Nephron progenitor cell (in vitro differentiated cells): ENCODE measurements at regions not wholly inside any gene's neighbourhood (a gene's known extent, or its start where the extent isn't known, plus 50 kb on each side); places are given as distances from the start of the nearest gene placed in this dataset.

Experiments used
- DNase-seq: peaks from one replicate; pipeline ENCODE4 v3.0.0; 2021
- H3K27ac Mint-ChIP-seq: 2 replicates; pipeline ENCODE4 v1.8.0; 2021; ENCODE audit warnings: mild to moderate bottlenecking, moderate library complexity, mixed read lengths
- H3K27me3 Mint-ChIP-seq: 2 replicates; pipeline ENCODE4 v1.8.0; 2021; ENCODE audit warnings: mild to moderate bottlenecking, low read depth, mixed read lengths; ENCODE audit not compliant: poor library complexity
- H3K36me3 Mint-ChIP-seq: 2 replicates; pipeline ENCODE4 v1.8.0; 2021; ENCODE audit warnings: low read depth, mixed read lengths
- H3K4me1 Mint-ChIP-seq: 2 replicates; pipeline ENCODE4 v1.8.0; 2021; ENCODE audit warnings: mixed read lengths
- H3K4me3 Mint-ChIP-seq: 2 replicates; pipeline ENCODE4 v1.8.0; 2021; ENCODE audit warnings: mild to moderate bottlenecking, moderate library complexity, mixed read lengths
- H3K9me3 Mint-ChIP-seq: 2 replicates; pipeline ENCODE4 v1.8.0; 2021; ENCODE audit warnings: mild to moderate bottlenecking, moderate library complexity, mixed read lengths
- TF ChIP-seq, protein P1 (sequence below): fragments of 200-600 bp; sonication (generic); IDR thresholded peaks from 2 replicates; pipeline ENCODE4 v1.5.0; 2021; ENCODE audit warnings: antibody characterized with exemption

DNA sequence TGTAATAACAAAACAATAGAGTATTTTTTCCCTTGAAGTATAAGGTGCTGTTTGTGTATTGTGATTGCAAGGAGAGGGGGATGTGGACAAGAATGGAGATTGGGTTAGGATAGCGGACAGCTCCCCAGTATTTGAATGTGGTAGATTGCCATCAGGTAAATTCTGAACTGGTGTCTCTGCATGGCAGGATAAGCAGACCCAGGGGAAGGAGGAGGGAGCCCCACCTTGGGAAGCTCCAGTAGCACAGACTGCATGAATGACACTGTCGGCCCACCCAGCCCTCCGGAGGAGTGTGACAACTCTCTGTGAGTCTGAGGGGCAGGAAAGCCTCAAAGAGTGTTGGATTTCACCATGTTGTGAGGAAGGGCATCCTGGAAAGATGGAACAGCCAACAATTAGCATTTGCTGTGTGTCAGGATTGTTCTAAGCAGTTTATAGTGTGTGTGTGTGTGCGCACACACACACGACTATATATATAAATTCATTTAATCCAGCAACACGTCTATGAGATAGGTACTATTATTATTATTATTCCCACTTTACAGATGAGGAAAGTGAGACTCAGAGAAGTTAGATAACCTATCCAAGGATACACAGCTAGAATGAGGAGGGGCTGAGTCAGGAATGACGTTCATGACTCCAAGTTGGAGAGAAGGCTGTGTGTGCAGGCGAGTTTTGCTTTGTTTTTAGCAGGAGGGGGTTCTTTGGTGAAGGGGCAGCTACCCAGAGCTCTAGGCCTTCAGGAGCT is 63.4 kb upstream of the LCTL start:
- H3K27ac Mint-ChIP-seq = no peak overlapping the region
- H3K4me3 Mint-ChIP-seq = no peak overlapping the region
- TF ChIP-seq, protein P1, sequence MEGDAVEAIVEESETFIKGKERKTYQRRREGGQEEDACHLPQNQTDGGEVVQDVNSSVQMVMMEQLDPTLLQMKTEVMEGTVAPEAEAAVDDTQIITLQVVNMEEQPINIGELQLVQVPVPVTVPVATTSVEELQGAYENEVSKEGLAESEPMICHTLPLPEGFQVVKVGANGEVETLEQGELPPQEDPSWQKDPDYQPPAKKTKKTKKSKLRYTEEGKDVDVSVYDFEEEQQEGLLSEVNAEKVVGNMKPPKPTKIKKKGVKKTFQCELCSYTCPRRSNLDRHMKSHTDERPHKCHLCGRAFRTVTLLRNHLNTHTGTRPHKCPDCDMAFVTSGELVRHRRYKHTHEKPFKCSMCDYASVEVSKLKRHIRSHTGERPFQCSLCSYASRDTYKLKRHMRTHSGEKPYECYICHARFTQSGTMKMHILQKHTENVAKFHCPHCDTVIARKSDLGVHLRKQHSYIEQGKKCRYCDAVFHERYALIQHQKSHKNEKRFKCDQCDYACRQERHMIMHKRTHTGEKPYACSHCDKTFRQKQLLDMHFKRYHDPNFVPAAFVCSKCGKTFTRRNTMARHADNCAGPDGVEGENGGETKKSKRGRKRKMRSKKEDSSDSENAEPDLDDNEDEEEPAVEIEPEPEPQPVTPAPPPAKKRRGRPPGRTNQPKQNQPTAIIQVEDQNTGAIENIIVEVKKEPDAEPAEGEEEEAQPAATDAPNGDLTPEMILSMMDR = no peak
- H3K36me3 Mint-ChIP-seq = no peaks in the 10 kb centered on the region
- H3K27me3 Mint-ChIP-seq = no peaks in the 10 kb centered on the region
- no peak for DNase-seq
- no peaks in the 10 kb centered on the region for H3K9me3 Mint-ChIP-seq
- H3K4me1 Mint-ChIP-seq = peaks cover 55% of the 10 kb centered on the region

DNA sequence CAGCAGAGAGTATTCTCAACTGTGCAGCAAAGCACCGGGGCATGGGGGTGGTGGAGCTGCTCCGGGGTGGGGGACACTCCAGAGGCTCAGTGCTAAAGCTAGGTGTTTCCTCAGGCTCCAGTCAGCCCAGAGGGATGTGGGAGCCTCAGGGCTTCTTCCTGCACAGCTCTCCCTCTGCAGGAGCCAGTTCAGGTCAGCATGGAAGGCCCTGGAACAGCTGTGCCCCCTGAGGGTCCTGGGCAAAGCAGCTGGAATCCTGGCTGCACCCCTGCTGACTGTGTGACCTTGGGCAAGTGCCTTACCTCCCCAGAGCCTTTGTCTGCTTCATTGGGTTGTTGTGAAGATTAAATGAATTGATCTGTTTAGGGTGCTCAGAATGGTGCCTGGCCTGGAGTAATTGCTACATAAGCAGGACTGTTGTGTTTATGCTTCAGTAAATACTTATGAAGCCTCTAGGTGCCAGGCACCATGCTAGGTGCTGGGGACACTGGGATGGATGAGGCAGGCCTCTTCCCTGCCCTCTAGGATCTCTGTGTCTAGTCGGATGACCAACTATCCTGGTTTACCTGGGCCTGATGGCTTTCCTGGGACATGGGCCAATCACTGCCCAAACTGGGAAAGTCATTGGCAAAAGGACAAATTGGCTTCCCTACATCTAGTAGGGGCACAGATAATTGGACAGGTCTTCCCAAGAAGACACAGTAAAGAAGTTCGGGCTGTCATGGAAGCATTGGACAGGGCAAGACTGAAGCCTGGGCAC is 64.2 kb upstream of the LCTL start:
- H3K27ac Mint-ChIP-seq = peak overlapping the region; percentile 59
- H3K9me3 Mint-ChIP-seq = no peaks in the 10 kb centered on the region
- TF ChIP-seq, protein P1 = no peak
- H3K4me3 Mint-ChIP-seq = peak overlapping the region; percentile 42
- no peaks in the 10 kb centered on the region for H3K27me3 Mint-ChIP-seq
- H3K36me3 Mint-ChIP-seq = no peaks in the 10 kb centered on the region
- no peak for DNase-seq
- peaks cover 62% of the 10 kb centered on the region for H3K4me1 Mint-ChIP-seq

DNA sequence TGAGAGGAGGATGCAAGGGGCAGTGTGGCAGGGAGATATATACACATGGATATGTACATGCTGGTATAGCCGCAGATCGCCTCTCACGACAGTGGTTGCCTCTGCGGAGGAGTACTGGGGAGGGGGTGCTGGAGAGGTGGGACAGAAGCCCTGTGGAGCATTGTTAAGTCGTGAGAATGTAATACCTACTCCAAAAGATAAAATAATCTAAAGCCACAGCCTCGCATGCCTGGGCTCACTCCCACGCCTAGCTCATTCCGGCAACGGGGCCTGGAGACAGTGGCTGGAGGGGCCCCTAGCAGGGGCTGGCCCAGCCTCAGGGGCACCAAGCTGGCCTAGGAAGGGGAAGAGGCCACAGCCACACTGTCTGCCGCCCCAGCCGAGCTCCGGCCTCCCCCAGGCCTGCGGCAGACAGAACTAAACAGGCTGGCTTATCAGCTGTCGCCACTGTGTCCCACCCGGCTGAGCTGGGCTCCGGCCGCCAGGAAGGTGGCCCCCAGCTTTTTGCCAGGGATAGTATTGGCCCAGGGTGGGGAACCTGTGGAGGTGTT is 65.1 kb upstream of the LCTL start:
- TF ChIP-seq, protein P1 = no peak
- no peaks in the 10 kb centered on the region for H3K9me3 Mint-ChIP-seq
- DNase-seq = peak; percentile 36
- H3K4me3 Mint-ChIP-seq = peak overlapping the region; percentile 42
- no peaks in the 10 kb centered on the region for H3K36me3 Mint-ChIP-seq
- peak overlapping the region; percentile 89 for H3K27ac Mint-ChIP-seq
- peaks cover 71% of the 10 kb centered on the region for H3K4me1 Mint-ChIP-seq
- no peaks in the 10 kb centered on the region for H3K27me3 Mint-ChIP-seq

DNA sequence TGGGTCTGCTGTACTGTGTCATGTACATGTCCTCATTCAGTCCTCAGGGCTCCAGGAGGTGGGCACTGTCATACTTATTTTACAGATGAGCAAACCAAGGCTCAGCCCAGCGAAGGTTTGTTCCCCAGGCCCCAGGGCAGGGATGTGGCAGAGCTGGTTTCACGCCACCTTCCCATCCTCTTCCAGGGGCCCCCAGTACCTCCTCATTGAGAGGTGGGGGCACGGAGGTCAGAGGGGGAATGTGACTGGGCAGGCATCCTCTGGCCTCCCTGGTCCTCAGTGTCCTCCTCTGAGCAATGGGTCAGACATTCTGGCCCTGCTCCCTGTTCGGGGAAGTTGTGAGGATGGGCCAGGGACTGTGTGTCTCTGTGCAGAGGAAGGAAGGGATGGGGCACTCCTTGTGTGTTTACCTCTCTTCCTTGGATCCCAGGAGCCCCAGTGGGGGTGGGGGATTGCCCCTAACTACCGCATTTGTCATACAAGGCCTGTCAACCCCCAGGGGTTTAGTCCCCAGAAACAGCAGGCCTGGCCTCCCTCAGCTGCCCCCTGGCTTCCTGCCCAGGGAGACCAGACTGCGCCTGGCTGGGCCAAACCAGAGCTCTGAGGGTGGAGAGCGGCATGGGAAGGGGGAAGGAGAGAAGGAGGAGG is 65.9 kb upstream of the LCTL start:
- TF ChIP-seq, protein P1 = no peak
- Mint-ChIP-seq H3K4me3 (no peak overlapping the region), H3K9me3 (no peaks in the 10 kb centered on the region), H3K4me1 (peaks cover 78% of the 10 kb centered on the region), H3K36me3 (no peaks in the 10 kb centered on the region), H3K27me3 (no peaks in the 10 kb centered on the region), H3K27ac (no peak overlapping the region)
- no peak for DNase-seq

DNA sequence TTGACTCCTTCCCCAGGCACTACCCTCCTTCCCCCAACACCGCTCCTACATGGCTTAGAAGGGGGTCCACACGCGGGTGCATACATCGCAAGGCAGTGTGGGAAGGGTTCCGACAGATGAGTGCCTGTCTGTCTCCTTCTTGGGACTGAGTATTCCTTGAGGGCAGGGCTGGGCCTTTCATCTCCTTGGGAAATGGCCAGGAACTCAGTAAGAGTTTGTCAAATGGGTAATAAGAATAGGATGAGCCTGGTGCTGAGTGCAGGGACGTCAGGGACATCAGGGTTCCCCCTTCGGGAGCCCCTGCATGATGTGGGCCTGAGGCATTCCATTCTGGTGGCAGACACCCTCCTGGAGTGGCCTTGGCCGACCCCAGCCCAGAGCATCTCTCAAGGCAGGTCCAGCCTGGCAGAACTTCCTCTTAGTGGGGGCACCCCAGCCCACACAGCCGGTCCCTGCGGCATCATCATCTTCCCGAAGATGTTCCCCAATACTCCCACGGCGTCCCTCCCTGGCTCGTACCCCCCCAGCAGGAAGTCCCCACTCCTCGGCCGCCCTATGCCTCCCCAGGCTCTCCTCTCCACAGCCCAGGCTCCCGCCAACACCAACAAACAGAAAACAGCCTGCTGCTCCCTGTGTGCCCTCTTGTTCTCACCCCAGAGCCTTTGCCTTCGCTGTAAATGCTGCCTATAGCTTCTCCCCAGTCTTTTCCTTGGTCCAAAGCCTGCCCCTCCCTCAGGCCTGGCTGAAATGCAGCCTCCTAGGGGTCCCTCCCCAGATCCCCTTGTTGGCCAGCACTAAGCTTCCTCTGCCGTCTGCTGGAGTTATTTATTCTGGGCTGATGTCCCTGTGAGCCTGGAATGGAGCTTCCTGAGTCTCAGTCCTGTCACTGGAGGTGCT is 67.5 kb upstream of the LCTL start:
- Mint-ChIP-seq H3K4me3 (no peak overlapping the region), H3K36me3 (no peaks in the 10 kb centered on the region), H3K27me3 (peaks cover 5% of the 10 kb centered on the region), H3K27ac (peak overlapping the region; percentile 5), H3K4me1 (peaks cover 78% of the 10 kb centered on the region), H3K9me3 (no peaks in the 10 kb centered on the region)
- DNase-seq = no peak
- TF ChIP-seq, protein P1 = no peak
